ENCODE measurements at regions not wholly inside any gene's neighbourhood (a gene's known extent, or its start where the extent isn't known, plus 50 kb on each side); places are given as distances from the start of the nearest gene placed in this dataset.
"Not testable (repeated sequence)": the region's sequence is repeated elsewhere in the genome, so short reads cannot be mapped to it uniquely, and the experiment has no call there.

DNA sequence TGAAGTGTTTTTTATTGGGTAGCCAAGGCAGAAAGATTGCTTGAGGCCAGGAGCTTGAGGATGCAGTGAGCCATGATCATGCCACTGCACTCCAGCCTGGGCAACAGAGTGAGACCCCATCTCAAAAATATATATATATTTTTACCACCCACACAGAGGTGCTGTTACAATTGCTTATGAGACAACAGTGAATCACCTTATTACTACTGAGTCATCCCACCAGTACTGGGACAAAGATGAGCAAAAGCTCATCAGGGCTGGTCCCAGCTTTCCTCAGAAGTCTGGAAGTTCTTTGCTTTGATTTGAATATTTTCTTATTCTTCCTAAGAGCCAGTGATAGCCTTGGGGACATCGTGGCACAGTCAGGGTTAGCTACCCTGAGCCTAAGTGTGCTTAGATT, 207.7 kb downstream of the SOX2 start:
- Histone ChIP-seq H3K9ac (ENCODE audit: low read length) (no peak overlapping the region), H3K36me3 (ENCODE audit: insufficient read depth, low read length) (no peaks in the 10 kb centered on the region), H4K20me1 (ENCODE audit: insufficient read depth, low read length) (no peaks in the 10 kb centered on the region), H3K79me2 (ENCODE audit: insufficient read depth, low read length) (no peaks in the 10 kb centered on the region), H3K27me3 (ENCODE audit: insufficient read depth, low read length) (no peaks in the 10 kb centered on the region), H3K4me2 (ENCODE audit: low read length) (no peak overlapping the region), H3K4me1 (ENCODE audit: insufficient read depth, low read length) (no peaks in the 10 kb centered on the region), H3K4me3 (ENCODE audit: insufficient read depth, low read depth, low read length) (no peak overlapping the region), H3K27ac (ENCODE audit: low read depth, low read length) (no peak overlapping the region), H2AFZ (ENCODE audit: low read depth, low read length) (no peak overlapping the region), H3K9me3 (ENCODE audit: insufficient read depth, low read depth, low read length) (no peaks in the 10 kb centered on the region)
- peaks cover 3% of the 10 kb centered on the region for H3K27me3 Mint-ChIP-seq (ENCODE audit: low read depth, unreplicated experiment)
- no peaks in the 10 kb centered on the region for H3K36me3 Mint-ChIP-seq (ENCODE audit: low read depth, unreplicated experiment)
- H3K4me3 Mint-ChIP-seq (ENCODE audit: unreplicated experiment): no peak overlapping the region
- TF ChIP-seq, protein P1, sequence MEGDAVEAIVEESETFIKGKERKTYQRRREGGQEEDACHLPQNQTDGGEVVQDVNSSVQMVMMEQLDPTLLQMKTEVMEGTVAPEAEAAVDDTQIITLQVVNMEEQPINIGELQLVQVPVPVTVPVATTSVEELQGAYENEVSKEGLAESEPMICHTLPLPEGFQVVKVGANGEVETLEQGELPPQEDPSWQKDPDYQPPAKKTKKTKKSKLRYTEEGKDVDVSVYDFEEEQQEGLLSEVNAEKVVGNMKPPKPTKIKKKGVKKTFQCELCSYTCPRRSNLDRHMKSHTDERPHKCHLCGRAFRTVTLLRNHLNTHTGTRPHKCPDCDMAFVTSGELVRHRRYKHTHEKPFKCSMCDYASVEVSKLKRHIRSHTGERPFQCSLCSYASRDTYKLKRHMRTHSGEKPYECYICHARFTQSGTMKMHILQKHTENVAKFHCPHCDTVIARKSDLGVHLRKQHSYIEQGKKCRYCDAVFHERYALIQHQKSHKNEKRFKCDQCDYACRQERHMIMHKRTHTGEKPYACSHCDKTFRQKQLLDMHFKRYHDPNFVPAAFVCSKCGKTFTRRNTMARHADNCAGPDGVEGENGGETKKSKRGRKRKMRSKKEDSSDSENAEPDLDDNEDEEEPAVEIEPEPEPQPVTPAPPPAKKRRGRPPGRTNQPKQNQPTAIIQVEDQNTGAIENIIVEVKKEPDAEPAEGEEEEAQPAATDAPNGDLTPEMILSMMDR (IDR thresholded peaks at IDR 0.05; ENCODE audit: insufficient read depth, low read depth, low read length): no peak
- no peak for TF ChIP-seq EZH2 (IDR thresholded peaks at IDR 0.05; ENCODE audit: insufficient read depth, low read length)
- H3K27ac Mint-ChIP-seq (ENCODE audit: unreplicated experiment): no peak overlapping the region
- H3K4me1 Mint-ChIP-seq (ENCODE audit: low read depth, unreplicated experiment): peaks cover 1% of the 10 kb centered on the region
- no peak for DNase-seq (ENCODE audit: low read depth)
- no peak for FAIRE-seq
- no peaks in the 10 kb centered on the region for H3K9me3 Mint-ChIP-seq (ENCODE audit: unreplicated experiment)

DNA sequence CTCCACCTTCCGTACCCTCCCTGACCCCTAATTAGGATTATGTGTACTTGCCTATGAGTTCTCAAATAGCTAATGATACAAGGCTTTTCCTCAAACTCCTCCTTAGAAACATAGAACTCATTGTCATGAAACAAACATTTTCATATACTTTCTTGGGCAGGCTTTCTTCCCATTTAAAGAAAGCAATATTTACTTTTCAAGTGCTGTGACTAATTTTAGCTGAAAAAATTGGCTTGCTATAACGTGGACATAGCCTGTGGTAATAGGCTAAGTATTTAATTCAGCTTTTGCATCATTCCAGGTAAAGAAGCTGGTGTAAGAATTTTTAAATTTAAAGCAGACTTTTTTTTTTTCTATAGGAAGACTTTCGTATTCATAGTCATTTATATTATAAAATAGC, 208.7 kb downstream of the SOX2 start:
- H3K79me2 ChIP-seq (ENCODE audit: insufficient read depth, low read length): no peaks in the 10 kb centered on the region
- Mint-ChIP-seq H3K4me3 (ENCODE audit: unreplicated experiment) (no peak overlapping the region), H3K9me3 (ENCODE audit: unreplicated experiment) (no peaks in the 10 kb centered on the region), H3K4me1 (ENCODE audit: low read depth, unreplicated experiment) (peaks cover 1% of the 10 kb centered on the region), H3K36me3 (ENCODE audit: low read depth, unreplicated experiment) (no peaks in the 10 kb centered on the region), H3K27me3 (ENCODE audit: low read depth, unreplicated experiment) (peaks cover 3% of the 10 kb centered on the region), H3K27ac (ENCODE audit: unreplicated experiment) (no peak overlapping the region)
- H3K4me1 ChIP-seq (ENCODE audit: insufficient read depth, low read length): no peaks in the 10 kb centered on the region
- no peaks in the 10 kb centered on the region for H3K36me3 ChIP-seq (ENCODE audit: insufficient read depth, low read length)
- DNase-seq (ENCODE audit: low read depth) (no peak), FAIRE-seq (no peak)
- H4K20me1 ChIP-seq (ENCODE audit: insufficient read depth, low read length): no peaks in the 10 kb centered on the region
- H3K27me3 ChIP-seq (ENCODE audit: insufficient read depth, low read length): no peaks in the 10 kb centered on the region
- no peak overlapping the region for H3K4me2 ChIP-seq (ENCODE audit: low read length)
- H3K9me3 ChIP-seq (ENCODE audit: insufficient read depth, low read depth, low read length): no peaks in the 10 kb centered on the region
- no peak overlapping the region for H3K4me3 ChIP-seq (ENCODE audit: insufficient read depth, low read depth, low read length)
- no peak overlapping the region for H3K27ac ChIP-seq (ENCODE audit: low read depth, low read length)
- H3K9ac ChIP-seq (ENCODE audit: low read length): no peak overlapping the region
- H2AFZ ChIP-seq (ENCODE audit: low read depth, low read length): no peak overlapping the region
- TF ChIP-seq EZH2 (IDR thresholded peaks at IDR 0.05; ENCODE audit: insufficient read depth, low read length): no peak
- TF ChIP-seq, protein P1 (IDR thresholded peaks at IDR 0.05; ENCODE audit: insufficient read depth, low read depth, low read length): no peak

DNA sequence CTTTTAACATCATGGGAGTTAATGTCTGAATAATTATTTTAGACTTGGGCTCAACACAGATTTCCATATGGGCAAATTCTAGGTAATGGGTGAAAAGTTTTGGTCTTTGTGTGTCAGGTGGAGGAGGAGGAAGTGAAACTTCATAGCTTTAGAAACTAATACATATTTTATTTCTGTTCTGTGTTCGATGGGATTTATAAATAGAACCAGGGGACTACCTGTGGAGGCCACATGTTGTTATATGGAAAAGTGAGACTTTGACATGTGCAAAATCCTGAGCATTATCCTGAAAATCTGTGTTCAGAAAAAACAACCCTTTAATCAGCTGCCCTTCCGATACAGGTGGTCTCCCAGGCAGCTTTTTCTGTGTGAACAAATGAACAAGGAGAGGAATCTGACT, 209.5 kb downstream of the SOX2 start:
- no peaks in the 10 kb centered on the region for H3K27me3 ChIP-seq (ENCODE audit: insufficient read depth, low read length)
- H3K4me2 ChIP-seq (ENCODE audit: low read length): no peak overlapping the region
- Mint-ChIP-seq H3K4me3 (ENCODE audit: unreplicated experiment) (no peak overlapping the region), H3K27ac (ENCODE audit: unreplicated experiment) (no peak overlapping the region), H3K27me3 (ENCODE audit: low read depth, unreplicated experiment) (peaks cover 2% of the 10 kb centered on the region), H3K36me3 (ENCODE audit: low read depth, unreplicated experiment) (no peaks in the 10 kb centered on the region), H3K4me1 (ENCODE audit: low read depth, unreplicated experiment) (peaks cover 1% of the 10 kb centered on the region), H3K9me3 (ENCODE audit: unreplicated experiment) (no peaks in the 10 kb centered on the region)
- no peaks in the 10 kb centered on the region for H3K79me2 ChIP-seq (ENCODE audit: insufficient read depth, low read length)
- H3K4me1 ChIP-seq (ENCODE audit: insufficient read depth, low read length): no peaks in the 10 kb centered on the region
- H3K9ac ChIP-seq (ENCODE audit: low read length): no peak overlapping the region
- FAIRE-seq: no peak
- H3K27ac ChIP-seq (ENCODE audit: low read depth, low read length): no peak overlapping the region
- no peak for DNase-seq (ENCODE audit: low read depth)
- no peak overlapping the region for H3K4me3 ChIP-seq (ENCODE audit: insufficient read depth, low read depth, low read length)
- no peaks in the 10 kb centered on the region for H3K36me3 ChIP-seq (ENCODE audit: insufficient read depth, low read length)
- no peak for TF ChIP-seq EZH2 (IDR thresholded peaks at IDR 0.05; ENCODE audit: insufficient read depth, low read length)
- TF ChIP-seq, protein P1 (IDR thresholded peaks at IDR 0.05; ENCODE audit: insufficient read depth, low read depth, low read length): no peak
- H2AFZ ChIP-seq (ENCODE audit: low read depth, low read length): no peak overlapping the region
- H3K9me3 ChIP-seq (ENCODE audit: insufficient read depth, low read depth, low read length): no peaks in the 10 kb centered on the region
- H4K20me1 ChIP-seq (ENCODE audit: insufficient read depth, low read length): no peaks in the 10 kb centered on the region

DNA sequence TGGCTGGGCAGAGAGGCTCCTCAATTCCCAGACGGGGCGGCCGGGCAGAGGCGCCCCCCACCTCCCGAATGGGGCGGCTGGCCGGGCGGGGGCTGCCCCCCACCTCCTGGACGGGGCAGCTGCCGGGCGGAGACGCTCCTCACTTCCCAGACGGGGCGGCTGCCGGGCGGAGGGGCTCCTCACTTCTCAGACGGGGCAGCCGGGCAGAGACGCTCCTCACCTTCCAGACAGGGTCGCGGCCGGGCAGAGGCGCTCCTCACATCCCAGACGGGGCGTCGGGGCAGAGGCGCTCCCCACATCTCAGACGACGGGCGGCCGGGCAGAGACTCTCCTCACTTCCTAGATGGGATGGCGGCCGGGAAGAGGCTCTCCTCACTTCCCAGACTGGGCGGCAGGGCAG, 214.1 kb downstream of the SOX2 start:
- not testable (repeated sequence) for H3K79me2 ChIP-seq (ENCODE audit: insufficient read depth, low read length); H2AFZ ChIP-seq (ENCODE audit: low read depth, low read length); DNase-seq (ENCODE audit: low read depth); H3K27ac Mint-ChIP-seq (ENCODE audit: unreplicated experiment); H3K9me3 ChIP-seq (ENCODE audit: insufficient read depth, low read depth, low read length); H3K27ac ChIP-seq (ENCODE audit: low read depth, low read length); H3K4me3 ChIP-seq (ENCODE audit: insufficient read depth, low read depth, low read length); H3K9me3 Mint-ChIP-seq (ENCODE audit: unreplicated experiment); H3K27me3 Mint-ChIP-seq (ENCODE audit: low read depth, unreplicated experiment); H3K4me1 ChIP-seq (ENCODE audit: insufficient read depth, low read length); H3K36me3 Mint-ChIP-seq (ENCODE audit: low read depth, unreplicated experiment); H3K4me3 Mint-ChIP-seq (ENCODE audit: unreplicated experiment); H4K20me1 ChIP-seq (ENCODE audit: insufficient read depth, low read length); H3K27me3 ChIP-seq (ENCODE audit: insufficient read depth, low read length); H3K4me1 Mint-ChIP-seq (ENCODE audit: low read depth, unreplicated experiment); FAIRE-seq; H3K4me2 ChIP-seq (ENCODE audit: low read length); H3K36me3 ChIP-seq (ENCODE audit: insufficient read depth, low read length); H3K9ac ChIP-seq (ENCODE audit: low read length)

All from astrocyte (in vitro differentiated cells and primary cell).